Endothelial cell of umbilical vein (primary cell): ENCODE measurements at regions not wholly inside any gene's neighbourhood (a gene's known extent, or its start where the extent isn't known, plus 50 kb on each side); places are given as distances from the start of the nearest gene placed in this dataset.

Experiments
- BruUV-seq: library from RNA; stranded (reverse); fragments of 400-500 nt; replicated peaks from 2 replicates; lab custom pipeline; 2021; lab: Mats Ljungman, UMichigan
- CTCF ChIA-PET: fragments of 300-600, 350-600 bp; sonication (Branson Sonifier 250); formaldehyde crosslinking; loops from one replicate; lab custom pipeline; 2021; ENCODE audit warnings: antibody characterized with exemption, inconsistent platforms; lab: Charles Lee
- POLR2A ChIA-PET: fragments of 300-600, 350-600 bp; sonication (Branson Sonifier 250); formaldehyde crosslinking; loops from one replicate; lab custom pipeline; 2021; ENCODE audit warnings: antibody characterized with exemption, inconsistent platforms; lab: Charles Lee
- DNase-seq: peaks from one replicate; pipeline ENCODE4 v3.0.0-alpha.2; 2011; ENCODE audit warnings: low read depth, low spot score
- FAIRE-seq: peaks from 2 replicates; lab custom pipeline; 2011; peaks lifted over from hg19 to GRCh38; lab: Jason Lieb, UNC
- H2AFZ ChIP-seq: 2 replicates; pipeline ENCODE4 v1.6.0; 2012; ENCODE audit warnings: low read depth, low read length, control low read depth, inconsistent platforms
- H3K27ac ChIP-seq: 2 replicates; pipeline ENCODE4 v1.5.1; 2011; ENCODE audit warnings: low read depth, mild to moderate bottlenecking, control low read depth, low read length, moderate library complexity; ENCODE audit not compliant: insufficient read depth
- H3K27me3 ChIP-seq, 2 experiments: 2 replicates each; pipeline versions ENCODE4 v1.6.0 to v1.6.1; 2011; ENCODE audit warnings: low read length in 2 of 2, mixed read lengths in 1 of 2; ENCODE audit not compliant: control insufficient read depth in 2 of 2, insufficient read depth in 2 of 2
- H3K36me3 ChIP-seq, 2 experiments: 2 replicates in 1 of 2; 3 replicates in 1 of 2; pipeline ENCODE4 v1.5.1; 2011; ENCODE audit warnings: low read length in 2 of 2, mild to moderate bottlenecking in 1 of 2, moderate library complexity in 1 of 2; ENCODE audit not compliant: control insufficient read depth in 2 of 2, insufficient read depth in 2 of 2; ENCODE audit errors: extremely low read depth in 1 of 2
- H3K4me1 ChIP-seq: 3 replicates; pipeline ENCODE4 v1.5.1; 2011; ENCODE audit warnings: mild to moderate bottlenecking, low read length; ENCODE audit not compliant: control insufficient read depth, insufficient read depth; ENCODE audit errors: extremely low read depth
- H3K4me2 ChIP-seq: 2 replicates; pipeline ENCODE4 v1.6.1; 2011; ENCODE audit warnings: low read length, control low read depth, mixed read lengths; ENCODE audit not compliant: insufficient read depth
- H3K4me3 ChIP-seq, 3 experiments: fragments of 200-600 bp in 1 of 3; sonication (generic), shearing (Covaris generic) in 1 of 3; replicated peaks in 1 of 3; 2 replicates each; pipeline ENCODE4 v1.5.1; 2011 to 2016; ENCODE audit warnings: control low read depth in 3 of 3, low read length in 3 of 3, mild to moderate bottlenecking in 2 of 3, inconsistent platforms in 1 of 3, low read depth in 1 of 3, moderate library complexity in 1 of 3; ENCODE audit not compliant: insufficient read depth in 1 of 3
- H3K79me2 ChIP-seq: 2 replicates; pipeline ENCODE4 v1.6.0; 2012; ENCODE audit warnings: low read length, inconsistent platforms; ENCODE audit not compliant: control insufficient read depth, insufficient read depth
- H3K9ac ChIP-seq: replicated peaks from 2 replicates; pipeline ENCODE3; 2011; ENCODE audit warnings: low read length, control low read depth; ENCODE audit not compliant: insufficient read depth; ENCODE audit errors: extremely low read depth
- H3K9me1 ChIP-seq: replicated peaks from 3 replicates; pipeline ENCODE4 v1.6.0; 2011; ENCODE audit warnings: mild to moderate bottlenecking, low read length; ENCODE audit not compliant: control insufficient read depth, insufficient read depth; ENCODE audit errors: extremely low read depth
- H3K9me3 ChIP-seq: replicated peaks from 2 replicates; pipeline ENCODE4 v1.5.1; 2012; ENCODE audit warnings: low read length, inconsistent platforms; ENCODE audit not compliant: control insufficient read depth, insufficient read depth
- H4K20me1 ChIP-seq: replicated peaks from 2 replicates; pipeline ENCODE3; 2011; ENCODE audit warnings: mild to moderate bottlenecking, low read length; ENCODE audit not compliant: control insufficient read depth, insufficient read depth; ENCODE audit errors: extremely low read depth
- EZH2 ChIP-seq: IDR thresholded peaks from 2 replicates; pipeline ENCODE4 v1.6.1; 2012; ENCODE audit warnings: borderline replicate concordance, low read depth, mild to moderate bottlenecking, moderate library complexity, low read length, inconsistent platforms; ENCODE audit not compliant: severe bottlenecking
- GATA2 ChIP-seq: IDR thresholded peaks from 2 replicates; pipeline ENCODE4 v1.7.0; 2011; ENCODE audit warnings: low read depth, mild to moderate bottlenecking, moderate library complexity, mixed read lengths, low read length; ENCODE audit not compliant: insufficient read length, insufficient read depth
- JUN ChIP-seq: IDR thresholded peaks from 2 replicates; pipeline ENCODE4 v1.6.1; 2011; ENCODE audit warnings: borderline replicate concordance, low read depth; ENCODE audit not compliant: insufficient read length, insufficient read depth
- MYC ChIP-seq: IDR thresholded peaks from one replicate; pipeline ENCODE4 v1.6.1; 2011; ENCODE audit warnings: mild to moderate bottlenecking, low read depth, low read length
- POLR2A ChIP-seq: IDR thresholded peaks from 2 replicates; pipeline ENCODE4 v1.6.1; 2012; ENCODE audit warnings: low read depth, mild to moderate bottlenecking, control low read depth, low read length
- POLR2AphosphoS5 ChIP-seq: IDR thresholded peaks from 2 replicates; pipeline ENCODE4 v1.6.1; 2012; ENCODE audit warnings: low read depth, mild to moderate bottlenecking, control low read depth, low read length, moderate library complexity; ENCODE audit not compliant: insufficient read depth
- dilution Hi-C: fragments of 300-500 bp; cut with MboI; formaldehyde crosslinking; loops from one replicate; pipeline ENCODE4 v1.15.0; 2019; ENCODE audit warnings: low sequenced_read_pairs; ENCODE audit not compliant: extremely low pct_ligation_motif_present
- intact Hi-C: fragments of 100-400 bp; cut with micrococcal nuclease; formaldehyde crosslinking; loops from one replicate; pipeline ENCODE4 v1.10.0; 2022
- TF ChIP-seq, protein P1 (sequence below), 2 donors: IDR thresholded peaks; 1 replicate in 1 of 2; 2 replicates in 1 of 2; pipeline ENCODE4 v1.5.1; 2011; ENCODE audit warnings: low read length in 2 of 2, mild to moderate bottlenecking in 2 of 2, moderate library complexity in 2 of 2, control low read depth in 1 of 2, inconsistent platforms in 1 of 2, low read depth in 1 of 2; ENCODE audit not compliant: insufficient read depth in 1 of 2; ENCODE audit errors: extremely low read depth in 1 of 2
- TF ChIP-seq, protein P2 (sequence below): IDR thresholded peaks from 2 replicates; pipeline ENCODE4 v1.6.1; 2011; ENCODE audit not compliant: insufficient read depth, insufficient read length

DNA sequence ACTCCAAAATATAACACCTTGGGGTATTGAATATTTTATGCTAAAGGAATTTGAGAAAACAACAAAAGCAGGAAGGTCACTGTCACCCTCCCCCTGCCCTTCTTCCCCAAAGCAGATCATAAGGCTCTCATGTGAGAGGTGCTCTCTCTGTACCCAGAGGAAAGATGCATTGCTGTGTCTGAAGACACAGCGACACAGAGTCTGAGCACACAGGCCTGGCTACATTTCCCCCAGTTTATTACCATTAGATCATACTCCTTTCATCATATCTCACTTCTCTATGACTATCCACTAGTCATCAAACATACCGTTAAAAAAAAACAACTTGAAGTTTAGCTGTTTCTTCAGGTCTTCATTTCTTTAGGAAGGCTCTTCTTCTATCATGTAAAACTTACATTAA lies 127.1 kb downstream of the PPIAL4G start:
- H3K36me3 ChIP-seq: no peaks in the 10 kb centered on the region
- DNase-seq: no peak
- POLR2A ChIA-PET: no interaction called here

DNA sequence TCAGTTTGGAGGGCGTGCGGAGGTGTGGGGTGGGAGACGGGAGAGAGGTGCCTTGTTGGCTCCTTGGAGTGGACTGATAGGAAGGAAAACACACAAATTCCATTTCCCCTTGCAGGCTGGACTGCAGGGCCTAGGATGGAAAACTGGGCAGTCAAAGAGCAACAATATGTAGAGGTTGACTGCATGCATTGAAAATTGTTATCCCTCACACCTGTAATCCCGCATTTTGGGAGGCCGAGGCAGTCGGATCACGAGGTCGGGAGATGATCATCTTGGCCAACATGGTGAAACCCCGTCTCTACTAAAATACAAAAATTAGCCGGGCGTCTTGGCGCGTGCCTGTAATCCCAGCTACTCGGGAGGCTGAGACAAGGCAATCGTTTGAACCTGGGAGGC lies 128.2 kb downstream of the PPIAL4G start:
- no peak overlapping the region for H2AFZ ChIP-seq
- no TSS peak for BruUV-seq
- H3K36me3 ChIP-seq: no peaks in the 10 kb centered on the region
- peaks cover 40 to 70% of the 10 kb centered on the region in 2 experiments for H3K27me3 ChIP-seq
- intact Hi-C loops: loop anchor here (2.0 kb wide), 1 partner anchor 16 kb away; no protein-coding TSS in a partner anchor
- CTCF ChIA-PET: no interaction called here
- dilution Hi-C loops: no loop called here
- no peak overlapping the region for H3K9ac ChIP-seq
- no peaks in the 10 kb centered on the region for H4K20me1 ChIP-seq
- H3K79me2 ChIP-seq: no peaks in the 10 kb centered on the region
- no peak overlapping the region for H3K27ac ChIP-seq
- no peaks in the 10 kb centered on the region for H3K9me1 ChIP-seq
- TF ChIP-seq, protein P1, sequence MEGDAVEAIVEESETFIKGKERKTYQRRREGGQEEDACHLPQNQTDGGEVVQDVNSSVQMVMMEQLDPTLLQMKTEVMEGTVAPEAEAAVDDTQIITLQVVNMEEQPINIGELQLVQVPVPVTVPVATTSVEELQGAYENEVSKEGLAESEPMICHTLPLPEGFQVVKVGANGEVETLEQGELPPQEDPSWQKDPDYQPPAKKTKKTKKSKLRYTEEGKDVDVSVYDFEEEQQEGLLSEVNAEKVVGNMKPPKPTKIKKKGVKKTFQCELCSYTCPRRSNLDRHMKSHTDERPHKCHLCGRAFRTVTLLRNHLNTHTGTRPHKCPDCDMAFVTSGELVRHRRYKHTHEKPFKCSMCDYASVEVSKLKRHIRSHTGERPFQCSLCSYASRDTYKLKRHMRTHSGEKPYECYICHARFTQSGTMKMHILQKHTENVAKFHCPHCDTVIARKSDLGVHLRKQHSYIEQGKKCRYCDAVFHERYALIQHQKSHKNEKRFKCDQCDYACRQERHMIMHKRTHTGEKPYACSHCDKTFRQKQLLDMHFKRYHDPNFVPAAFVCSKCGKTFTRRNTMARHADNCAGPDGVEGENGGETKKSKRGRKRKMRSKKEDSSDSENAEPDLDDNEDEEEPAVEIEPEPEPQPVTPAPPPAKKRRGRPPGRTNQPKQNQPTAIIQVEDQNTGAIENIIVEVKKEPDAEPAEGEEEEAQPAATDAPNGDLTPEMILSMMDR (IDR thresholded peaks at IDR 0.05; ENCODE audit: extremely low read depth in 1 of 2, insufficient read depth in 1 of 2, low read depth in 1 of 2, low read length in 2 of 2): no peak
- TF ChIP-seq GATA2 (no peak), POLR2AphosphoS5 (no peak), MYC (no peak), JUN (no peak), EZH2 (no peak), POLR2A (no peak)
- TF ChIP-seq, protein P2, sequence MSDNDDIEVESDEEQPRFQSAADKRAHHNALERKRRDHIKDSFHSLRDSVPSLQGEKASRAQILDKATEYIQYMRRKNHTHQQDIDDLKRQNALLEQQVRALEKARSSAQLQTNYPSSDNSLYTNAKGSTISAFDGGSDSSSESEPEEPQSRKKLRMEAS: no peak
- no peak overlapping the region for H3K4me3 ChIP-seq
- no peak for DNase-seq
- H3K4me1 ChIP-seq: no peaks in the 10 kb centered on the region
- no peak overlapping the region for H3K4me2 ChIP-seq
- POLR2A ChIA-PET: no interaction called here
- H3K9me3 ChIP-seq: no peaks in the 10 kb centered on the region
- no peak for FAIRE-seq

More for the DNA sequence above, 127.1 kb downstream of the PPIAL4G start:
- H3K4me2 ChIP-seq: no peak overlapping the region
- no peaks in the 10 kb centered on the region for H3K4me1 ChIP-seq
- no TSS peak for BruUV-seq
- H2AFZ ChIP-seq: no peak overlapping the region
- no peak overlapping the region for H3K4me3 ChIP-seq
- no peak for FAIRE-seq
- no peak overlapping the region for H3K9ac ChIP-seq
- H3K27me3 ChIP-seq: peaks cover 37 to 65% of the 10 kb centered on the region in 2 experiments
- H4K20me1 ChIP-seq: no peaks in the 10 kb centered on the region
- no peak for TF ChIP-seq JUN
- TF ChIP-seq POLR2AphosphoS5: no peak
- no peak for TF ChIP-seq MYC
- no peak for TF ChIP-seq EZH2
- TF ChIP-seq, protein P2: no peak
- no peak for TF ChIP-seq GATA2
- H3K27ac ChIP-seq: no peak overlapping the region
- H3K9me3 ChIP-seq: no peaks in the 10 kb centered on the region
- H3K79me2 ChIP-seq: no peaks in the 10 kb centered on the region
- dilution Hi-C loops: no loop called here
- CTCF ChIA-PET: no interaction called here
- intact Hi-C loops: loop anchor here (2.0 kb wide), 1 partner anchor 15 kb away; no protein-coding TSS in a partner anchor
- H3K9me1 ChIP-seq: no peaks in the 10 kb centered on the region
